ENCODE measurements at regions not wholly inside any gene's neighbourhood (a gene's known extent, or its start where the extent isn't known, plus 50 kb on each side); places are given as distances from the start of the nearest gene placed in this dataset.

DNA sequence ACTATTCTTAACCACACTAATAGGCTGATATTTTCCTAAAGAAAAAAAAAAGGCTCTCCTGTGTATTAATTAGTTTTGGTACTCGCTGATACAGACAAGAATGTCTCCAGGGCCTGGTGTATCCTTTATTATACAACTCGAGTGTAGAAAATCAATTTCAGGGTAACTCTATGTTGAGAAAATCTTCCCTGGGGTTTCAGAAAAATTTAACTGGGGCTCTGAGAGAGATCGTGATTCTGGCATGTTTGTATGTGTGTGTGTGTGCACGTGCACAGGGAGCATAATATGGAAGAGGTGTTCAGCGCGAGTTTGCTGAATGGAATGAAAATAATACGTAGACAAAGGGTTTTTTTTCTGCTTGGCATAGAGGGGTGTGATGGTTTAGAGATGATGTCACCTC is 496.8 kb downstream of the GPAM start:
- TF ChIP-seq, protein P1, sequence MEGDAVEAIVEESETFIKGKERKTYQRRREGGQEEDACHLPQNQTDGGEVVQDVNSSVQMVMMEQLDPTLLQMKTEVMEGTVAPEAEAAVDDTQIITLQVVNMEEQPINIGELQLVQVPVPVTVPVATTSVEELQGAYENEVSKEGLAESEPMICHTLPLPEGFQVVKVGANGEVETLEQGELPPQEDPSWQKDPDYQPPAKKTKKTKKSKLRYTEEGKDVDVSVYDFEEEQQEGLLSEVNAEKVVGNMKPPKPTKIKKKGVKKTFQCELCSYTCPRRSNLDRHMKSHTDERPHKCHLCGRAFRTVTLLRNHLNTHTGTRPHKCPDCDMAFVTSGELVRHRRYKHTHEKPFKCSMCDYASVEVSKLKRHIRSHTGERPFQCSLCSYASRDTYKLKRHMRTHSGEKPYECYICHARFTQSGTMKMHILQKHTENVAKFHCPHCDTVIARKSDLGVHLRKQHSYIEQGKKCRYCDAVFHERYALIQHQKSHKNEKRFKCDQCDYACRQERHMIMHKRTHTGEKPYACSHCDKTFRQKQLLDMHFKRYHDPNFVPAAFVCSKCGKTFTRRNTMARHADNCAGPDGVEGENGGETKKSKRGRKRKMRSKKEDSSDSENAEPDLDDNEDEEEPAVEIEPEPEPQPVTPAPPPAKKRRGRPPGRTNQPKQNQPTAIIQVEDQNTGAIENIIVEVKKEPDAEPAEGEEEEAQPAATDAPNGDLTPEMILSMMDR (IDR thresholded peaks at IDR 0.05), result no peak
- no peak for TF ChIP-seq EP300 (IDR thresholded peaks at IDR 0.05)
